DND-41 (cell line): ENCODE measurements at regions not wholly inside any gene's neighbourhood (a gene's known extent, or its start where the extent isn't known, plus 50 kb on each side); places are given as distances from the start of the nearest gene placed in this dataset.

ENCODE experiments used
- ATAC-seq: fragments of 200-7000 bp; cut with Tn5 transposase; 3 replicates; pipeline ENCODE4 v1.9.1; 2021; ENCODE audit warnings: low read depth; ENCODE audit not compliant: insufficient read depth
- DNase-seq: peaks from one replicate; pipeline ENCODE4 v3.0.0-alpha.2; 2020
- H2AFZ ChIP-seq: 2 replicates; pipeline ENCODE4 v1.6.0; 2012; ENCODE audit warnings: low read depth, low read length
- H3K27ac ChIP-seq: 2 replicates; pipeline ENCODE4 v1.5.1; 2012; ENCODE audit warnings: low read length, inconsistent platforms
- H3K27me3 ChIP-seq: fragments of 200-600 bp; sonication (generic); 2 replicates; pipeline ENCODE4 v1.6.0; 2012; ENCODE audit warnings: low read length, mild to moderate bottlenecking, inconsistent platforms; ENCODE audit not compliant: insufficient read depth, poor library complexity
- H3K36me3 ChIP-seq: 2 replicates; pipeline ENCODE4 v1.5.1; 2012; ENCODE audit warnings: low read length, inconsistent platforms; ENCODE audit not compliant: insufficient read depth
- H3K4me1 ChIP-seq: 2 replicates; pipeline ENCODE4 v1.5.1; 2012; ENCODE audit warnings: mild to moderate bottlenecking, low read length; ENCODE audit not compliant: insufficient read depth
- H3K4me2 ChIP-seq: 2 replicates; pipeline ENCODE4 v1.6.0; 2012; ENCODE audit warnings: mild to moderate bottlenecking, moderate library complexity, low read length, inconsistent platforms; ENCODE audit not compliant: insufficient read depth
- H3K4me3 ChIP-seq, 2 experiments: fragments of 200-600 bp in 1 of 2; shearing (Covaris generic) in 1 of 2; 2 replicates each; pipeline ENCODE4 v1.5.1; 2012 to 2016; ENCODE audit warnings: inconsistent platforms in 2 of 2, low read length in 2 of 2, mild to moderate bottlenecking in 2 of 2, low read depth in 1 of 2, moderate library complexity in 1 of 2
- H3K79me2 ChIP-seq: 2 replicates; pipeline ENCODE4 v1.6.0; 2012; ENCODE audit warnings: low read length, inconsistent platforms; ENCODE audit not compliant: insufficient read depth
- H3K9ac ChIP-seq: 2 replicates; pipeline ENCODE4 v1.6.0; 2012; ENCODE audit warnings: low read depth, mild to moderate bottlenecking, inconsistent platforms, low read length, moderate library complexity
- H3K9me3 ChIP-seq: 2 replicates; pipeline ENCODE4 v1.5.1; 2012; ENCODE audit warnings: low read length, moderate library complexity, mild to moderate bottlenecking, inconsistent platforms; ENCODE audit not compliant: insufficient read depth, severe bottlenecking
- H4K20me1 ChIP-seq: 2 replicates; pipeline ENCODE4 v1.6.0; 2012; ENCODE audit warnings: low read length; ENCODE audit not compliant: insufficient read depth
- EZH2 ChIP-seq: IDR thresholded peaks from 3 replicates; pipeline ENCODE4 v1.6.1; 2012; ENCODE audit warnings: borderline replicate concordance, low read depth, mild to moderate bottlenecking, moderate library complexity, low read length, inconsistent platforms; ENCODE audit not compliant: severe bottlenecking
- TF ChIP-seq, protein P1 (sequence below): IDR thresholded peaks from 2 replicates; pipeline ENCODE4 v1.5.1; 2012; ENCODE audit warnings: borderline replicate concordance, low read length, moderate library complexity, mild to moderate bottlenecking; ENCODE audit not compliant: poor library complexity, severe bottlenecking; ENCODE audit errors: extremely low read depth

DNA sequence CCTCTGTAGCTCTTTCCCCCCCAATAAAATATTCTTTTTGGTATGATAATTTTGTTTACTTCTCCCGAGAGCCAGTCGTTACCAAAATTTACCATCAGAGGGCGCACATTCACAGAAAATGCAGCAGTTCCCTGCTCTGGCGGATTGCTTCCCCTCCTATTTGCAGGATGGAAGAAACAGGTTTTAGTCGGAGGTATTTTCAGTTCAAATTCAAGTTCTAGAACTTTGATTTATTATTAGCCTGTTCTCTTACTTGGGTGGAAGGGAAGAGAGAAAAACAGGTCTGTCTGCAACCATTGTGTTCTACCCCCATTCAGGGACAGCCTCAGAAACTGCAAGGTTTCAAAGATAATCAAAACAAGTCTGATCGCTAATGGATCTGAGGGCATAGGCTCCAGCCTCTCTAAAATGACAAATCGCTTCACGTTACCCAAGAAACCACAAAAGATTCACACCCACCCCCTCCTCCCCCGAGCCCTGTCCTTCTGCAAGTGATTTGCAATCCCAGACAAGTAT, 263.8 kb upstream of the RPS6KA3 start:
- H3K4me2 ChIP-seq: peak overlapping the region; percentile 28; the same call in 1 of the 2 replicates

DNA sequence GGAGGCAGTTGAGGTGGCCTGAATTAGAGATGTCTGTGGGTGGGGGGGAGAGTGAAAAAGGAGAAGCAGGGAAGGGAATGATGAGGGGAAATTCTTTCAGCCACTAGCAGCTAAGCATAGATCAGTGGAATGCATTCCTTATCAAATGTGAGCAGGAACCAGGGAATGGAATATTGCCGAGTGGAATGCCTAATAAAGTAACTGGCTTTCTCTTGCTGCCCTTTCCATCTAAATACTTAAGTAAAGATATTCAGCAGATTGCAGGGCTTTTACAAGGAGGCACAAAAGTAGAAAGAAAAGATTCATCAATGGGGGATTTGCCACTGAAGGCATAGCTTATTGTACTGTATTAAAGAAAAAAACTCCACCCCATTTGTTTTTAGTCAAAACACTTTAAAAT, 263.0 kb upstream of the RPS6KA3 start:
- Histone ChIP-seq H3K79me2 (no peaks in the 10 kb centered on the region), H3K9ac (no peak overlapping the region), H2AFZ (no peak overlapping the region), H3K4me3 (no peak overlapping the region), H3K36me3 (no peaks in the 10 kb centered on the region), H3K4me1 (0 out of 2 replicates have a peak, but pooled peaks cover 3% of the 10 kb centered on the region), H3K4me2 (no peak overlapping the region), H3K27ac (no peak overlapping the region), H3K9me3 (no peaks in the 10 kb centered on the region), H4K20me1 (no peaks in the 10 kb centered on the region), H3K27me3 (peaks cover 6% of the 10 kb centered on the region)
- no peak for ATAC-seq
- TF ChIP-seq, protein P1, sequence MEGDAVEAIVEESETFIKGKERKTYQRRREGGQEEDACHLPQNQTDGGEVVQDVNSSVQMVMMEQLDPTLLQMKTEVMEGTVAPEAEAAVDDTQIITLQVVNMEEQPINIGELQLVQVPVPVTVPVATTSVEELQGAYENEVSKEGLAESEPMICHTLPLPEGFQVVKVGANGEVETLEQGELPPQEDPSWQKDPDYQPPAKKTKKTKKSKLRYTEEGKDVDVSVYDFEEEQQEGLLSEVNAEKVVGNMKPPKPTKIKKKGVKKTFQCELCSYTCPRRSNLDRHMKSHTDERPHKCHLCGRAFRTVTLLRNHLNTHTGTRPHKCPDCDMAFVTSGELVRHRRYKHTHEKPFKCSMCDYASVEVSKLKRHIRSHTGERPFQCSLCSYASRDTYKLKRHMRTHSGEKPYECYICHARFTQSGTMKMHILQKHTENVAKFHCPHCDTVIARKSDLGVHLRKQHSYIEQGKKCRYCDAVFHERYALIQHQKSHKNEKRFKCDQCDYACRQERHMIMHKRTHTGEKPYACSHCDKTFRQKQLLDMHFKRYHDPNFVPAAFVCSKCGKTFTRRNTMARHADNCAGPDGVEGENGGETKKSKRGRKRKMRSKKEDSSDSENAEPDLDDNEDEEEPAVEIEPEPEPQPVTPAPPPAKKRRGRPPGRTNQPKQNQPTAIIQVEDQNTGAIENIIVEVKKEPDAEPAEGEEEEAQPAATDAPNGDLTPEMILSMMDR: peak; percentile 1
- no peak for TF ChIP-seq EZH2
- no peak for DNase-seq

More for the DNA sequence above, 263.8 kb upstream of the RPS6KA3 start:
- peaks cover 6% of the 10 kb centered on the region for H3K27me3 ChIP-seq
- 0 out of 2 replicates have a peak, but pooled peaks cover 3% of the 10 kb centered on the region for H3K4me1 ChIP-seq
- H3K9ac ChIP-seq: no peak overlapping the region
- H3K36me3 ChIP-seq: no peaks in the 10 kb centered on the region
- no peak overlapping the region for H3K27ac ChIP-seq
- H3K4me3 ChIP-seq: no peak overlapping the region
- DNase-seq: peak; percentile 52
- TF ChIP-seq, protein P1: peak; percentile 76
- TF ChIP-seq EZH2: no peak
- H3K79me2 ChIP-seq: no peaks in the 10 kb centered on the region
- no peaks in the 10 kb centered on the region for H3K9me3 ChIP-seq
- H2AFZ ChIP-seq: no peak overlapping the region
- ATAC-seq: peak; percentile 57; the same call in 2 of the 3 replicates
- no peaks in the 10 kb centered on the region for H4K20me1 ChIP-seq

DNA sequence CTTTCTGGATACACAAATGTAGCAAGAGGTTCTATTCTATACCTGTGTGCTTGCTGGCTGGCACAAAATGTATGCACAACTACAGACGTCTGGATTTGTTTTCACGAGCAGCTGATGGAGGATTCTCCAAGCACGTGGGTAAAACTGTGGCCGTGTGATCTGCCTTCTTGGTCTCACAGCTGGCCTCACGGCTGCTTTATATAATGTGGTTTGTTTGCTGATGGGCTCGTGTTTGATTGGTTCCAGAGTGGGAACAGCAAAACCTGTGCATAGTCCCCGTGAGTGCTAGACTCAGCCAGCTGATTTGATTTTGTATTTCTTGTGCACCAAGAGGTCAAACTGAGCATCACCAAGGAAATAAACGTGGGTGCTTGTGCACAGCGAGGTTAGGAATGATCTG, 262.6 kb upstream of the RPS6KA3 start:
- Histone ChIP-seq H2AFZ (no peak overlapping the region), H3K4me3 (no peak overlapping the region), H3K4me2 (no peak overlapping the region), H4K20me1 (no peaks in the 10 kb centered on the region), H3K9ac (no peak overlapping the region), H3K27me3 (peaks cover 5% of the 10 kb centered on the region), H3K79me2 (no peaks in the 10 kb centered on the region), H3K27ac (no peak overlapping the region), H3K36me3 (no peaks in the 10 kb centered on the region), H3K4me1 (0 out of 2 replicates have a peak, but pooled peaks cover 3% of the 10 kb centered on the region), H3K9me3 (no peaks in the 10 kb centered on the region)
- no peak for DNase-seq
- no peak for ATAC-seq
- TF ChIP-seq EZH2: no peak
- TF ChIP-seq, protein P1: no peak
